WTC11 (cell line): ENCODE measurements at regions not wholly inside any gene's neighbourhood (a gene's known extent, or its start where the extent isn't known, plus 50 kb on each side); places are given as distances from the start of the nearest gene placed in this dataset.

Experiments
- ATAC-seq: fragments of 200-7000 bp; cut with Tn5 transposase; 2 replicates; pipeline ENCODE4 v1.10.0; 2021; ENCODE audit warnings: mild to moderate bottlenecking, moderate library complexity
- CTCF ChIA-PET: fragments of 300-600 bp; sonication (Branson Sonifier 250); formaldehyde crosslinking; loops from one replicate; lab custom pipeline; 2021; ENCODE audit warnings: antibody characterized with exemption; lab: Charles Lee
- POLR2A ChIA-PET: fragments of 350-600 bp; sonication (Branson Sonifier 250); formaldehyde crosslinking; loops from one replicate; lab custom pipeline; 2021; ENCODE audit warnings: antibody characterized with exemption; lab: Charles Lee
- DNase-seq: peaks from one replicate; pipeline ENCODE4 v3.0.0; 2021; ENCODE audit warnings: low spot score
- H3K27ac Mint-ChIP-seq: 2 replicates; pipeline ENCODE4 v1.8.0; 2021; ENCODE audit warnings: mixed read lengths
- H3K27me3 Mint-ChIP-seq: 2 replicates; pipeline ENCODE4 v1.8.0; 2021; ENCODE audit warnings: low read depth, mild to moderate bottlenecking, moderate library complexity, mixed read lengths
- H3K36me3 Mint-ChIP-seq: 2 replicates; pipeline ENCODE4 v1.8.0; 2021; ENCODE audit warnings: mixed read lengths
- H3K4me1 Mint-ChIP-seq: 2 replicates; pipeline ENCODE4 v1.8.0; 2022; ENCODE audit warnings: mixed read lengths
- H3K4me3 Mint-ChIP-seq: 2 replicates; pipeline ENCODE4 v1.8.0; 2021; ENCODE audit warnings: mild to moderate bottlenecking, moderate library complexity, mixed read lengths
- H3K9me3 Mint-ChIP-seq: 2 replicates; pipeline ENCODE4 v1.8.0; 2021; ENCODE audit warnings: mixed read lengths
- ATF2 ChIP-seq: sonication (generic); formaldehyde crosslinking; IDR thresholded peaks from 2 replicates; pipeline ENCODE4 v1.8.1; 2022; ENCODE audit warnings: low read depth, missing genetic modification reagents, borderline replicate concordance
- CBFB ChIP-seq: sonication (generic); formaldehyde crosslinking; IDR thresholded peaks from 2 replicates; pipeline ENCODE4 v1.8.1; 2022; ENCODE audit warnings: mild to moderate bottlenecking, low read depth, missing genetic modification reagents
- E2F1 ChIP-seq: sonication (generic); formaldehyde crosslinking; IDR thresholded peaks from 2 replicates; pipeline ENCODE4 v1.8.0; 2022; ENCODE audit warnings: mild to moderate bottlenecking, missing genetic modification reagents
- EMX1 ChIP-seq: fragments of 250-450 bp; sonication (Bioruptor Pico); IDR thresholded peaks from 2 replicates; pipeline ENCODE4 v1.8.0; 2021; ENCODE audit warnings: mild to moderate bottlenecking
- ERG ChIP-seq: fragments of 250-450 bp; sonication (Bioruptor Pico); IDR thresholded peaks from 2 replicates; pipeline ENCODE4 v1.8.0; 2021; ENCODE audit warnings: mild to moderate bottlenecking
- FOXJ3 ChIP-seq: sonication (generic); formaldehyde crosslinking; IDR thresholded peaks from 2 replicates; pipeline ENCODE4 v1.9.0; 2021; ENCODE audit warnings: missing genetic modification reagents, mild to moderate bottlenecking, borderline replicate concordance
- GRHL2 ChIP-seq: fragments of 250-450 bp; sonication (Bioruptor Pico); IDR thresholded peaks from 2 replicates; pipeline ENCODE4 v1.8.0; 2022; ENCODE audit warnings: mild to moderate bottlenecking, moderate library complexity; ENCODE audit not compliant: insufficient replicate concordance, severe bottlenecking
- GTF2I ChIP-seq: fragments of 250-450 bp; sonication (Bioruptor Pico); conservative IDR thresholded peaks from 2 replicates; pipeline ENCODE4 v1.4.0; 2021; ENCODE audit warnings: mild to moderate bottlenecking
- IRF2 ChIP-seq: sonication (generic); formaldehyde crosslinking; IDR thresholded peaks from 2 replicates; pipeline ENCODE4 v1.8.0; 2022; ENCODE audit warnings: low read depth, missing genetic modification reagents, borderline replicate concordance
- JAZF1 ChIP-seq: fragments of 250-450 bp; sonication (Bioruptor Pico); IDR thresholded peaks from 2 replicates; pipeline ENCODE4 v1.9.0; 2021; ENCODE audit warnings: moderate library complexity, mild to moderate bottlenecking, inconsistent platforms
- JUN ChIP-seq: sonication (generic); formaldehyde crosslinking; IDR thresholded peaks from 2 replicates; pipeline ENCODE4 v1.8.0; 2023; ENCODE audit warnings: mild to moderate bottlenecking, missing genetic modification reagents
- NFYB ChIP-seq: sonication (generic); formaldehyde crosslinking; conservative IDR thresholded peaks from 2 replicates; pipeline ENCODE4 v1.8.0; 2022; ENCODE audit warnings: low read depth, missing genetic modification reagents
- NR2C2 ChIP-seq: sonication (generic); formaldehyde crosslinking; IDR thresholded peaks from 2 replicates; pipeline ENCODE4 v1.8.0; 2022; ENCODE audit warnings: mild to moderate bottlenecking, missing genetic modification reagents
- NR3C1 ChIP-seq: sonication (generic); formaldehyde crosslinking; conservative IDR thresholded peaks from 2 replicates; pipeline ENCODE4 v1.8.1; 2023; ENCODE audit warnings: low read depth, mild to moderate bottlenecking, missing genetic modification reagents
- TEAD1 ChIP-seq: sonication (generic); formaldehyde crosslinking; IDR thresholded peaks from 2 replicates; pipeline ENCODE4 v1.8.0; 2022; ENCODE audit warnings: mild to moderate bottlenecking, missing genetic modification reagents
- USF1 ChIP-seq: sonication (generic); formaldehyde crosslinking; IDR thresholded peaks from 2 replicates; pipeline ENCODE4 v1.8.0; 2022; ENCODE audit warnings: mild to moderate bottlenecking, missing genetic modification reagents
- ZNF138 ChIP-seq: sonication (generic); formaldehyde crosslinking; conservative IDR thresholded peaks from 2 replicates; pipeline ENCODE4 v1.8.1; 2022; ENCODE audit warnings: mild to moderate bottlenecking, moderate library complexity, missing genetic modification reagents
- ZNF232 ChIP-seq: sonication (generic); formaldehyde crosslinking; IDR thresholded peaks from 2 replicates; pipeline ENCODE4 v1.8.0; 2022; ENCODE audit warnings: mild to moderate bottlenecking, missing genetic modification reagents
- ZNF396 ChIP-seq: fragments of 250-450 bp; sonication (Bioruptor Pico); IDR thresholded peaks from 2 replicates; pipeline ENCODE4 v1.8.0; 2021; ENCODE audit warnings: mild to moderate bottlenecking, moderate library complexity, borderline replicate concordance
- ZNF671 ChIP-seq: fragments of 250-450 bp; sonication (Bioruptor Pico); IDR thresholded peaks from 2 replicates; pipeline ENCODE4 v1.8.0; 2021; ENCODE audit warnings: mild to moderate bottlenecking
- TF ChIP-seq, protein P1 (sequence below): sonication (generic); formaldehyde crosslinking; IDR thresholded peaks from 2 replicates; pipeline ENCODE4 v1.8.1; 2022; ENCODE audit warnings: mild to moderate bottlenecking, moderate library complexity, missing genetic modification reagents

DNA sequence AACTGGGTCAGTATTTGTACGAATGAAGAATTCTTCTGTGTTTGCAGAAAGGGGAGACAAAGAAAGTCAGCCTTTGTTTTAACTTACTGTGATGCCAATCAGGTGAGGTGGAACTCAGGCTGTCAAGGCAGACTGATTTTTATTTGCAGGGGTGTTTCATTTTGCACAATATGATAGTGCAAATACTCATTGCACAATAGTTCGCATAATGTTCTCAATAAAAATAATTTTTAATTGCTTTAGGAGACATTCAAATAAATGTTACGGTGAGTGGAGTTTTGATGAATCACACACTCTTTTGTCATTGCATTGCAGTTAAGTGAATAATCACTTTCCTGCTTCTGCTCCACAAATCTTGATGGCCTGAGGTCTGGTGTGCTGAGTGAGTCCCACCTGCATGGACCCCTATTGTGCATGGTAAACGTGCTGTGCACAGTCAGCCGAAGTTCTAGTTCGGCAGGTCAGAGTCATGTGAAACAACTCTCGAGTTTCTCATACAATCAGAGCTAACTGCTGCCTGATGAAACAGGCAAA, 141.3 kb upstream of the FZD8 start:
- DNase-seq (no peak), ATAC-seq (no peak)
- ChIA-PET CTCF (interaction anchor here (0.7 to 2.3 kb wide), 4 partner anchors 16 to 169 kb away, joined by 3 to 11 read pairs (median 4); no protein-coding TSS in a partner anchor), POLR2A (interaction anchor here (0.6 kb wide), 1 partner anchor 404 kb away, joined by 9 read pairs; no protein-coding TSS in a partner anchor)
- Mint-ChIP-seq H3K36me3 (peaks cover 22% of the 10 kb centered on the region), H3K4me1 (peaks cover 12% of the 10 kb centered on the region), H3K4me3 (no peak overlapping the region), H3K27me3 (peaks cover 6% of the 10 kb centered on the region), H3K9me3 (peaks cover 44% of the 10 kb centered on the region), H3K27ac (no peak overlapping the region)
- TF ChIP-seq IRF2 (CRISPR knock-in tag) (no peak), JAZF1 (no peak), ZNF138 (no peak), EMX1 (CRISPR knock-in tag) (no peak), E2F1 (CRISPR knock-in tag) (no peak), TEAD1 (CRISPR knock-in tag) (no peak), NFYB (no peak), GTF2I (no peak), NR2C2 (CRISPR knock-in tag) (no peak), CBFB (CRISPR knock-in tag) (no peak), ATF2 (no peak), ZNF396 (CRISPR knock-in tag) (no peak), USF1 (no peak), ZNF671 (no peak), ERG (CRISPR knock-in tag) (no peak), GRHL2 (CRISPR knock-in tag) (no peak), ZNF232 (CRISPR knock-in tag) (no peak), NR3C1 (CRISPR knock-in tag) (no peak)
- TF ChIP-seq, protein P1, sequence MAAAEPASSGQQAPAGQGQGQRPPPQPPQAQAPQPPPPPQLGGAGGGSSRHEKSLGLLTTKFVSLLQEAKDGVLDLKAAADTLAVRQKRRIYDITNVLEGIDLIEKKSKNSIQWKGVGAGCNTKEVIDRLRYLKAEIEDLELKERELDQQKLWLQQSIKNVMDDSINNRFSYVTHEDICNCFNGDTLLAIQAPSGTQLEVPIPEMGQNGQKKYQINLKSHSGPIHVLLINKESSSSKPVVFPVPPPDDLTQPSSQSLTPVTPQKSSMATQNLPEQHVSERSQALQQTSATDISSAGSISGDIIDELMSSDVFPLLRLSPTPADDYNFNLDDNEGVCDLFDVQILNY (CRISPR knock-in tag), result no peak

GRCh38 chr10:35781643-35782035, 139.5 kb upstream of the FZD8 start:
- TF ChIP-seq FOXJ3 (CRISPR knock-in tag), result no peak
- no peak for TF ChIP-seq JUN (CRISPR knock-in tag)
- no peak for TF ChIP-seq E2F1 (CRISPR knock-in tag)
- ChIA-PET CTCF (interaction anchor here (0.6 to 2.3 kb wide), 15 partner anchors 11 to 1001 kb away, joined by 3 to 11 read pairs (median 4); no protein-coding TSS in a partner anchor), POLR2A (no interaction called here)
- peak; percentile 60 for DNase-seq
- Mint-ChIP-seq H3K36me3 (peaks cover 9% of the 10 kb centered on the region), H3K27me3 (peaks cover 6% of the 10 kb centered on the region), H3K9me3 (peaks cover 29% of the 10 kb centered on the region), H3K4me3 (no peak overlapping the region), H3K4me1 (peaks cover 12% of the 10 kb centered on the region), H3K27ac (no peak overlapping the region)
- ATAC-seq, result peak; percentile 53
